OCI-LY3 (cell line): ENCODE measurements at regions not wholly inside any gene's neighbourhood (a gene's known extent, or its start where the extent isn't known, plus 50 kb on each side); places are given as distances from the start of the nearest gene placed in this dataset.

ENCODE experiments used
- H2AFZ ChIP-seq: fragments of 200-600, 300-600 bp; shearing (Covaris generic); 2 replicates; pipeline ENCODE4 v1.6.0; 2014; ENCODE audit warnings: antibody characterized with exemption, low read depth, low read length
- H3K27ac ChIP-seq: fragments of 200-600, 300-600 bp; sonication (generic); 2 replicates; pipeline ENCODE4 v1.5.1; 2014; ENCODE audit warnings: mild to moderate bottlenecking, low read length, moderate library complexity, mixed read lengths
- H3K27me3 ChIP-seq: fragments of 200-600, 300-600 bp; sonication (generic); 2 replicates; pipeline ENCODE4 v1.6.1; 2014; ENCODE audit warnings: low read depth, low read length, mixed read lengths
- H3K36me3 ChIP-seq: fragments of 200-600, 300-600 bp; sonication (generic); replicated peaks from 2 replicates; pipeline ENCODE3; 2014; ENCODE audit warnings: low read depth, low read length, mixed read lengths
- H3K4me1 ChIP-seq: fragments of 300-600, 200-600 bp; sonication (generic); 2 replicates; pipeline ENCODE4 v1.6.1; 2014; ENCODE audit warnings: low read length, mixed read lengths
- H3K4me2 ChIP-seq: fragments of 200-600, 300-600 bp; sonication (generic); 2 replicates; pipeline ENCODE4 v1.6.1; 2014; ENCODE audit warnings: low read length, mixed read lengths
- H3K4me3 ChIP-seq: fragments of 300-600, 200-600 bp; sonication (generic); 2 replicates; pipeline ENCODE4 v1.5.1; 2014; ENCODE audit warnings: antibody characterized with exemption, mild to moderate bottlenecking, low read length, moderate library complexity
- H3K79me2 ChIP-seq: fragments of 300-600, 200-600 bp; shearing (Covaris generic); 2 replicates; pipeline ENCODE4 v1.6.1; 2014; ENCODE audit warnings: mild to moderate bottlenecking, low read length, mixed read lengths
- H3K9ac ChIP-seq: fragments of 300-600, 200-600 bp; shearing (Covaris generic); 2 replicates; pipeline ENCODE4 v1.6.0; 2014; ENCODE audit warnings: mild to moderate bottlenecking, low read length, moderate library complexity
- H3K9me3 ChIP-seq: fragments of 200-600, 300-600 bp; shearing (Covaris generic); 2 replicates; pipeline ENCODE4 v1.6.1; 2014; ENCODE audit warnings: low read length, mixed read lengths; ENCODE audit not compliant: insufficient read depth
- H4K20me1 ChIP-seq: fragments of 200-600, 300-600 bp; sonication (generic); 2 replicates; pipeline ENCODE4 v1.6.1; 2016; ENCODE audit warnings: low read length, mixed read lengths; ENCODE audit not compliant: insufficient read depth
- CTCF ChIP-seq: fragments of 200-600, 300-600 bp; sonication (generic); IDR thresholded peaks from 2 replicates; pipeline ENCODE4 v1.5.1; 2014; ENCODE audit warnings: antibody characterized with exemption, low read length, low read depth
- EZH2phosphoT487 ChIP-seq: fragments of 200-600 bp; shearing (Covaris generic); IDR thresholded peaks from 2 replicates; pipeline ENCODE4 v1.6.1; 2018; ENCODE audit warnings: antibody characterized with exemption, mixed run types, low read depth

- Histone ChIP-seq H3K9me3 (no peaks in the 10 kb centered on the region), H3K9ac (no peak overlapping the region), H3K27ac (no peak overlapping the region), H3K79me2 (no peaks in the 10 kb centered on the region), H3K4me3 (no peak overlapping the region), H3K36me3 (no peaks in the 10 kb centered on the region), H3K4me1 (no peaks in the 10 kb centered on the region), H4K20me1 (no peaks in the 10 kb centered on the region), H2AFZ (no peak overlapping the region), H3K27me3 (no peaks in the 10 kb centered on the region), H3K4me2 (no peak overlapping the region)
- TF ChIP-seq EZH2phosphoT487, result no peak
- no peak for TF ChIP-seq CTCF
These were observed 818.8 kb upstream of the COBL start for GRCh38 chr7:52135403-52135802.

- no peak overlapping the region for H3K9ac ChIP-seq
- no peaks in the 10 kb centered on the region for H3K4me1 ChIP-seq
- TF ChIP-seq CTCF (no peak), EZH2phosphoT487 (no peak)
These were observed 812.7 kb upstream of the COBL start for GRCh38 chr7:52129278-52129677.

GRCh38 chr7:52120912-52121311, 804.3 kb upstream of the COBL start:
- no peak overlapping the region for H3K27ac ChIP-seq
- H2AFZ ChIP-seq, result no peak overlapping the region
- H3K4me3 ChIP-seq, result no peak overlapping the region
- no peak overlapping the region for H3K4me2 ChIP-seq
- H3K4me1 ChIP-seq, result no peaks in the 10 kb centered on the region
- H3K9ac ChIP-seq, result no peak overlapping the region
- no peak for TF ChIP-seq EZH2phosphoT487
- no peak for TF ChIP-seq CTCF
- H4K20me1 ChIP-seq, result no peaks in the 10 kb centered on the region
- H3K9me3 ChIP-seq, result no peaks in the 10 kb centered on the region
- no peaks in the 10 kb centered on the region for H3K79me2 ChIP-seq
- H3K27me3 ChIP-seq, result no peaks in the 10 kb centered on the region
- H3K36me3 ChIP-seq, result no peaks in the 10 kb centered on the region

More at GRCh38 chr7:52129278-52129677, 812.7 kb upstream of the COBL start:
- no peaks in the 10 kb centered on the region for H3K27me3 ChIP-seq
- H3K36me3 ChIP-seq, result no peaks in the 10 kb centered on the region
- H4K20me1 ChIP-seq, result no peaks in the 10 kb centered on the region
- no peaks in the 10 kb centered on the region for H3K9me3 ChIP-seq
- H2AFZ ChIP-seq, result no peak overlapping the region
- no peak overlapping the region for H3K4me2 ChIP-seq
- no peaks in the 10 kb centered on the region for H3K79me2 ChIP-seq
- no peak overlapping the region for H3K27ac ChIP-seq
- H3K4me3 ChIP-seq, result no peak overlapping the region

- TF ChIP-seq CTCF (no peak), EZH2phosphoT487 (no peak)
These were observed 802.9 kb upstream of the COBL start for GRCh38 chr7:52119537-52119936.

More at GRCh38 chr7:52119537-52119936, 802.9 kb upstream of the COBL start:
- Histone ChIP-seq H3K79me2 (no peaks in the 10 kb centered on the region), H3K27me3 (no peaks in the 10 kb centered on the region), H3K36me3 (no peaks in the 10 kb centered on the region), H4K20me1 (no peaks in the 10 kb centered on the region), H3K9me3 (no peaks in the 10 kb centered on the region), H2AFZ (no peak overlapping the region), H3K4me1 (no peaks in the 10 kb centered on the region), H3K4me3 (no peak overlapping the region), H3K9ac (no peak overlapping the region), H3K27ac (no peak overlapping the region), H3K4me2 (no peak overlapping the region)
